SU-DHL-6 (cell line): ENCODE measurements at regions not wholly inside any gene's neighbourhood (a gene's known extent, or its start where the extent isn't known, plus 50 kb on each side); places are given as distances from the start of the nearest gene placed in this dataset.

Source experiments
- H2AFZ ChIP-seq: fragments of 200-600 bp; sonication (generic); 2 replicates; pipeline ENCODE4 v1.6.1; 2014; ENCODE audit warnings: low read depth, mild to moderate bottlenecking, moderate library complexity, mixed read lengths, antibody characterized with exemption, low read length; ENCODE audit not compliant: severe bottlenecking
- H3F3A ChIP-seq: fragments of 200-600 bp; shearing (Covaris generic); 2 replicates; pipeline ENCODE4 v1.6.0; 2016; ENCODE audit warnings: antibody characterized with exemption, mild to moderate bottlenecking; ENCODE audit not compliant: insufficient read depth
- H3K27ac ChIP-seq: fragments of 200-600 bp; sonication (generic); 2 replicates; pipeline ENCODE4 v1.5.1; 2016; ENCODE audit warnings: low read depth, mild to moderate bottlenecking, low read length, moderate library complexity, mixed read lengths
- H3K27me3 ChIP-seq: fragments of 200-600 bp; sonication (generic), shearing (Covaris generic); 2 replicates; pipeline ENCODE4 v1.6.0; 2014; ENCODE audit warnings: mild to moderate bottlenecking, low read length
- H3K36me3 ChIP-seq: fragments of 200-600 bp; sonication (generic); 2 replicates; pipeline ENCODE4 v1.6.1; 2014; ENCODE audit warnings: mild to moderate bottlenecking, low read length, mixed read lengths
- H3K4me2 ChIP-seq: fragments of 300-600, 200-600 bp; shearing (Covaris generic), sonication (generic); 2 replicates; pipeline ENCODE4 v1.6.0; 2014; ENCODE audit warnings: low read length, low read depth, mild to moderate bottlenecking; ENCODE audit not compliant: poor library complexity, severe bottlenecking
- H3K4me3 ChIP-seq: fragments of 200-600 bp; sonication (generic); 2 replicates; pipeline ENCODE4 v1.5.1; 2014; ENCODE audit warnings: antibody characterized with exemption, low read length, mild to moderate bottlenecking, mixed read lengths; ENCODE audit not compliant: insufficient read depth, poor library complexity, severe bottlenecking
- H3K79me2 ChIP-seq: fragments of 200-600 bp; sonication (generic); 2 replicates; pipeline ENCODE4 v1.6.1; 2014; ENCODE audit warnings: mild to moderate bottlenecking, low read length, moderate library complexity; ENCODE audit not compliant: insufficient read depth
- H3K9ac ChIP-seq: fragments of 200-600 bp; sonication (generic); 2 replicates; pipeline ENCODE4 v1.7.0; 2014; ENCODE audit warnings: mild to moderate bottlenecking, low read length
- H3K9me2 ChIP-seq: fragments of 200-600 bp; sonication (generic); replicated peaks from 2 replicates; pipeline ENCODE4 v1.6.1; 2014; ENCODE audit warnings: low read length; ENCODE audit not compliant: insufficient read depth
- H3K9me3 ChIP-seq: fragments of 200-600 bp; sonication (generic); 2 replicates; pipeline ENCODE4 v1.6.1; 2014; ENCODE audit warnings: low read length, mixed read lengths; ENCODE audit not compliant: insufficient read depth
- H4K20me1 ChIP-seq: fragments of 200-600 bp; sonication (generic); 2 replicates; pipeline ENCODE4 v1.6.1; 2014; ENCODE audit warnings: low read depth, mild to moderate bottlenecking, antibody characterized with exemption, low read length, moderate library complexity, mixed read lengths
- CTCF ChIP-seq: fragments of 200-600 bp; sonication (generic); IDR thresholded peaks from one replicate; pipeline ENCODE4 v1.5.1; 2017; ENCODE audit warnings: antibody characterized with exemption, mild to moderate bottlenecking, low read length, moderate library complexity; ENCODE audit not compliant: insufficient read depth, poor library complexity, severe bottlenecking
- EZH2phosphoT487 ChIP-seq: fragments of 200-600 bp; sonication (generic), shearing (Covaris generic); conservative IDR thresholded peaks from 2 replicates; pipeline ENCODE4 v1.6.1; 2018; ENCODE audit warnings: mild to moderate bottlenecking, antibody characterized with exemption, low read length, moderate library complexity, mixed read lengths

GRCh38 chr3:18586076-18586475 lies 160.9 kb upstream of the SATB1 start:
- no peaks in the 10 kb centered on the region for H3K27me3 ChIP-seq
- no peak overlapping the region for H3K4me3 ChIP-seq
- no peak overlapping the region for H3K4me2 ChIP-seq
- H3K27ac ChIP-seq = no peak overlapping the region
- H3F3A ChIP-seq = no peaks in the 10 kb centered on the region
- no peak overlapping the region for H3K9ac ChIP-seq
- no peak overlapping the region for H2AFZ ChIP-seq
- no peaks in the 10 kb centered on the region for H3K79me2 ChIP-seq
- H3K36me3 ChIP-seq = no peaks in the 10 kb centered on the region
- peaks cover 5% of the 10 kb centered on the region; the same call in 1 of the 2 replicates for H3K9me3 ChIP-seq
- no peak for TF ChIP-seq CTCF
- TF ChIP-seq EZH2phosphoT487 = no peak
- H4K20me1 ChIP-seq = no peaks in the 10 kb centered on the region
- H3K9me2 ChIP-seq = no peaks in the 10 kb centered on the region

- TF ChIP-seq CTCF (no peak), EZH2phosphoT487 (no peak)
- Histone ChIP-seq H3K4me3 (no peak overlapping the region), H4K20me1 (no peaks in the 10 kb centered on the region), H3K36me3 (no peaks in the 10 kb centered on the region), H3K9me2 (no peaks in the 10 kb centered on the region), H3K27ac (no peak overlapping the region), H3F3A (no peaks in the 10 kb centered on the region), H3K79me2 (no peaks in the 10 kb centered on the region), H3K9ac (no peak overlapping the region), H3K27me3 (no peaks in the 10 kb centered on the region), H3K9me3 (peaks cover 5% of the 10 kb centered on the region; the same call in 1 of the 2 replicates), H3K4me2 (no peak overlapping the region), H2AFZ (no peak overlapping the region)
Measured at GRCh38 chr3:18585004-18585968, 160.1 kb upstream of the SATB1 start.

- H2AFZ ChIP-seq = no peak overlapping the region
- H3K27me3 ChIP-seq = no peaks in the 10 kb centered on the region
- H3F3A ChIP-seq = no peaks in the 10 kb centered on the region
- no peak overlapping the region for H3K9ac ChIP-seq
- H3K4me3 ChIP-seq = no peak overlapping the region
- no peaks in the 10 kb centered on the region for H3K9me2 ChIP-seq
- H4K20me1 ChIP-seq = no peaks in the 10 kb centered on the region
- TF ChIP-seq EZH2phosphoT487 = no peak
- TF ChIP-seq CTCF = no peak
- H3K79me2 ChIP-seq = no peaks in the 10 kb centered on the region
- H3K36me3 ChIP-seq = no peaks in the 10 kb centered on the region
- H3K4me2 ChIP-seq = no peak overlapping the region
- peaks cover 5% of the 10 kb centered on the region; the same call in 1 of the 2 replicates for H3K9me3 ChIP-seq
- no peak overlapping the region for H3K27ac ChIP-seq
Measured at GRCh38 chr3:18580268-18580667, 155.1 kb upstream of the SATB1 start.
